IPS DF 4.7 (cell line): ENCODE measurements at regions not wholly inside any gene's neighbourhood (a gene's known extent, or its start where the extent isn't known, plus 50 kb on each side); places are given as distances from the start of the nearest gene placed in this dataset.
A peak's percentile ranks its signal among the peaks of the same experiment; 100 is the strongest.
"Not testable (repeated sequence)": the region's sequence is repeated elsewhere in the genome, so short reads cannot be mapped to it uniquely, and the experiment has no call there.

Experiments
- DNase-seq: peaks from one replicate; pipeline ENCODE4 v3.0.0-alpha.2; 2013; ENCODE audit warnings: low spot score; ENCODE audit errors: extremely low read depth

DNA sequence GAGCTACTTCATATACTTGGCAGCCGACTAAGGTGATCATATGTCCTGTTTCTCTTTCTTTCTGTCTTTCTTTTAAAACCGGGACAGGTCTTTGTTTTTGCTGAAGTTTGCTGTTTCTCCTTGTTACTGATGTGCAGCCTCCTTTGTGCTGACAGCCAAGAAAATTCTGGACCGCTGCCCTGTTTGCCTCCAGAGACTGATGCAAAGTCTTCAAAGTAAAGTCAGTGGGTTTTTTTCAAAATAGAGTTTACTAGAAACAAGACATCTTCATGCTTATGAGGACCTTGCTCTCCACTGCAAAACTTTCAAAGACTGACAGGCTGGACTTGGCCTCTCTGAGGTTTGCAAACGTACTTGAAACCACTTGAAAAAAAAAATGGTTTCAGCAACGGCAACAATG, 510.5 kb upstream of the MAP3K7 start:
- no peak for DNase-seq

DNA sequence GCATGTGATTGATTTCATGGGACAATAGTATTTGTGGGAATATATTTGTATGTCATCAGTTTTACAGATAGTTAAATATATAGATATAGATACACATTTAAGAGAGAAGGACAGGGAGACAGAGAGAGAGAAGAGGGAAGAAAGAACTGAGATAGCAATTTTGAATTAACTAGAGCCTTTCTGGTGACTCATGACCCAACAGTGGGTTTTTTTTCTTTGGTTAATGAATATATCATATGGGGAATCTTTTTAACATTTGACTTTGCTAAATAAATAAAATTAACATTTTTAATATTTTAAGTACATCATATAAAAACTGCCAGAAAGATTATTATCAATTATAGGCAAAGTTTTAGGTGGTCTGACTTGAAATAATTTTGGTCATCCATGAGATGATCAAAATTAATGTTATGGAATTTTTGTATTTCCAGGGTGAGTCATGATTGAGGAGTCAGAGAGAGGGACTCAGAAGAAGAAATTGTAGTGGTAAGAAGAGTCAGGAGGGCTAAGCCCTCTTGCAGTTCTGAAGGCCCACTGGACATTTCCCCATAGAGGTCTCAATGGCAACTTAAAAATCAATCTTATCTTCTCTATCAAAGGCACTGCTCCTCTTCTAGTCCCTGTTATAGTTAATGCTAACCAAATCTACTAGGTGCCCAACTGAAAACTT, 508.1 kb upstream of the MAP3K7 start:
- DNase-seq = no peak

DNA sequence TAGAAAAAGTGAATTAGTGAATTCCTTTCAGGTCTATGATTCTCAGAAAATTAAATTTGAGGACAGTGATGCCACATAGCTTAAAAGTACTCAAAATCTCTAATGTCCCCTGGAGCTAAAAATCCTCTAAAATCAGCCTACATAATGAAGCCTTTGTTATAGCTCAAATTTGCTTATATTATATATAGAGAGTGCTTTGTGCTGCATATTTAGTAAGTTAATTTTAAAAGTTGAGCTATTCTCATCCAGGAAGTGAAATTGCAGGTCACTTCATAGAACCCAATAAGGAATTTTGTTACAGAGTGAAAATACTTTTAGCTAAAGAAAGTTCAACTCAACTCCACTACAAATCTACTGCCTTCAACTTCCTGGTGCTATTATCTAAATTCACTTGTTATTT, 507.5 kb upstream of the MAP3K7 start:
- no peak for DNase-seq

DNA sequence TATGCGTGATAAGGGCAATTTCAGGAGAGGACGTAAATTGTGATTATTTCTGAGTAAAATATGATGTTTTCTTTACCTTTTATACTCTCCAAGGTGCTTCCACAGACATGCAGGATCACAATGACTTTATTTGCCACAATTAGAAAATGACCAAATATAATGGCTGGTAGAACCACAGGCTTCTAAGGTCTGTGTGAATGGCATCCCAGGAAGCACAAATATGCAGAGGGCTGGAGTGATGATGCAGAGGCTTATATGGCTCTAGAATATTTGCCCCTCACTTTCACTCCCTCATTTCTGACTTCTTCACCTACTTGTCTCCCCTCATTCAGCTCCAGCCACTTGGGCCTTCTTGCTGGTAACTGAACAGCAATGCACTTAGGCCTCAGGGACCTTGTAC, 502.1 kb upstream of the MAP3K7 start:
- no peak for DNase-seq

DNA sequence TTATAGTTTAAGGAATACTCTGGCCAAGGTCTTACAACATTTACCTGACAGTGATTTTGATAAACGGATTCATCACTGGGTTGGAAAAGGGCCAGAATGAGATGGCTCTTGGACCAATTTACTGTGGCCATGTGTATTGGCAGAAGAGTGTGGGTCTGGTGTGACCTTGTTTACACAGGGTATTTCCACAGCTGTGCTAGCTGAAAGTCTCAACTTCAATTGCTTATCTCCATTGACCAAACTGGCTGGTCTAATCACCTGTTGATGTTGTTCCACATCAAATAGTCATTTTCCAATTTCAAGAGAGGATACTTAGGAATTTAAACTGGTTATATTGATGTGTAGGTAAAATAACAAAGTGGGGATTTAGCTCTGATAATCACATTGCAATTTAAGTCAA, 501.6 kb upstream of the MAP3K7 start:
- no peak for DNase-seq

DNA sequence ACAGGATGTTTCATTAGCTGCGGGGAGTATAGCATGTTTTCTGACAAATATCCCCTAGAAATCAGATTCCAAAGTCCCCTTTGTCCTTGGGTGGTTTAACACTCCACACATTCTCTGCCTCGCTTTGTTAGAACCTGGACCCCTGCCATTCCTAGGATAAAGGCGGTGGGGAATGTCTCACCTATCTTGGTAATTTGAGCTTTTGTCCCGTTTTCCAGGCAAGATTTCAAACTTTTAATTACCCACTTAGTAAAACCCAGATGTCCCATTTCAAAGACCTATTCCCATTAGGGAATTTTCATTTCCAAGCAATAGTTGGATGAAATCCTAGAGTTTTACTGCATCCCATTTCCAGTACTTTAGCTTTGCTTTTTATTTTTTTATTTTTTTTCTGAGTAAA, 501.0 kb upstream of the MAP3K7 start:
- DNase-seq = peak; percentile 28

DNA sequence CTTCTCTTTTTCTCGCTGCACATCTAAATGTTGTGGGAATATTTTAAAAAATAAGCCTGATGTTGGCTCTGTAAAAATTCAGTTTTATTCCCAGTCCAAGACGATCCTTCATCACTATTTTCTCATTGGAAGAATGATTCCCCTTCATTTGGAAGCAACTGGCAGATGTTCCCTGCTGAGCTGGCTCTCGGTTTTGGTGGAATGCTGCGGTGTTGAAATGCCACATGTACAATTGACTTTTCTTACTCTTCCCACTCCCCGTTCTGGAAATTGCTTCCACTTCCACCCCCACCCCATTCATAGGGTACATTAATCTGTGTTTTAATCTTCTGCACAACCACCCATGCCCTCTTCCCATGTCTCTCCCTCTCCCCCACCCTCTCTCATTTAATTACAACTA, 496.3 kb upstream of the MAP3K7 start:
- no peak for DNase-seq

DNA sequence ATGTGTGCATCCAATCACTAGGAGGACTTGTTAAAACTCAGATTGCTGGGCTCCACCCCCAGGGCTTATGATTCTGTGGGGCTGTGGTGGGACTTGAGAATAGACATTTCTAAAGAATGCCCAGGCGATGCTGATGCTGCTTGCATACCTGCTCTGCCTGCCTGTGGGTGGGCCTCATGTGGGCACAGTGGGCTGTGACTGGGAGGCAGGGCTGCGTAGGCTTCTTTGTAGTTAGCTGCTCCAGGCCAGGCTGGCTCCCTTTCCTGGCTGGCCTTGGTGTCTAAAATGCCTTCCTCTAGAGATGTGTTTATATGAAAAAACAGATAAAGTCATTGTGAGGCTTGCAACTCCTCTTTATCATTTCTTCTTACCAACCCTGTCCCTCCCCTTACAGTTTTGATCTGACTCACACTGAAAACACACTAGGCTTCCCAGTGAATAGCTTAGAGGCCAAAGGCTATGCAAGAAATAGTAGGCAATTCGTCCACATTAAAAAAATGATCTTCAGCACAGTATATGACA, 495.5 kb upstream of the MAP3K7 start:
- DNase-seq = no peak

DNA sequence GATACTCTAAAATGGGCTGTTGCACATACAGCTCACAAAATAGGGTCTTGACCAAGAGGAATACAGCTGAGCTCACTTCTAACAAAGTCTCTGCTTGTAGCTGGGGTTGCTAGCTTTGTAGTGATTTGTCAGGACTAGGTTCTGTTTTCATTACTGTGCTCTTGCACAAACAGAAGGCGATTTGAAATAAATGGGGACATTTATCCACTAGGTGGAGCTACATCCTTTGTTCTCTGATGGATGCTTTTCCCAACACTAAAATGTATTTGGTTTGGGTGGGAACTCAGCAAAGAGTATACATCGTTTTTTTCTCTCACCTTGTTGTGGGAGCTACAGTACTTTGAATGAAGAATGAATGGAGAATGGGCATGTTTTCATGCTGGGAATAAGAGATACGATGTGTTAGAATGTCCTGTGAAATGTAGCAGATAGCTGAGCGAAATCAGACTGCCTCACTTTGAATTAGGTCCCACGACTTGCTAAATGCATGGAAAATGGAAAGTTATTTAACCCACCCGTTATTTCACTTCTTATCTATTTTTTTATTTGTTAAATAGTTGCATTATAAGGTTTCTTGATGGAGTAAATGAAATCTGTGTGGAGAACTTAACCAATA, 494.7 kb upstream of the MAP3K7 start:
- DNase-seq = peak; percentile 74

DNA sequence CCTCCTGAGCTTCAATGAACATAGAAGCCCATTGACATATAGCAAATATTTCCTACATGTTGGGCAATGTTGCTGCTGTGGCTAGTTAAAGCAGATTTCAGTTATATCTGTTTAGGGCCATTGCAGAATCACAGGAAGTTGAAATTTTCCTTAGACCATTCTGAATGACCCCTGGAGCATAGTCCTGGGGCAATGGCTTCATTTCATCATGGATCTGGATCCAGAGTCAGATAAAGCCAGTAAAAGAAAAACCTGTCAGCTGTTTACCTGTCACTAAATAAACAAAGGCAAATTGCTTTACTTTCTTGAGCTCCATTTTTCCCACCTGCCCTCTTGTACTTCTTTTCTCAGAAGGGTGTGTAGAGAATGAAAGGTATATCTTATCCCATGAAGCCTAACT, 494.0 kb upstream of the MAP3K7 start:
- DNase-seq = no peak

DNA sequence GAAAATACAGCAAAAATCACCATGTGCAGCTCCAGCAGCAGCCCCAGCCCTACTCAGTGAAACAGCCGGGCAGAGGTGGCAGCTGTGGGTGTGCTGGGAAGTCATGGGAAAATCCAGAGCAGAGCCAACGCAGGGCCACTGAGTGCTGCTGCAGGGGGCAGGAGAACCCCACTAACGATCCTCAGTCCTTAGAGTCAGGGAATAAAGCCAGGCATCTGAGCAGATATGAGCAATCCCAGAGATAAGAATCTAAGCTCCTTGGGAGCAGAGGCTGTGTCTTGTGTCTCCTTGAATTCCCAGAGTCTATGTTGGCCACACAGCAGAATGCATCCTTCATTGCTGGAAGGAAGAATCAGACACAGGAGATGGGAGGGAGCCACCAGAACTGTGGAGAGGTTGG, 493.1 kb upstream of the MAP3K7 start:
- DNase-seq = no peak

DNA sequence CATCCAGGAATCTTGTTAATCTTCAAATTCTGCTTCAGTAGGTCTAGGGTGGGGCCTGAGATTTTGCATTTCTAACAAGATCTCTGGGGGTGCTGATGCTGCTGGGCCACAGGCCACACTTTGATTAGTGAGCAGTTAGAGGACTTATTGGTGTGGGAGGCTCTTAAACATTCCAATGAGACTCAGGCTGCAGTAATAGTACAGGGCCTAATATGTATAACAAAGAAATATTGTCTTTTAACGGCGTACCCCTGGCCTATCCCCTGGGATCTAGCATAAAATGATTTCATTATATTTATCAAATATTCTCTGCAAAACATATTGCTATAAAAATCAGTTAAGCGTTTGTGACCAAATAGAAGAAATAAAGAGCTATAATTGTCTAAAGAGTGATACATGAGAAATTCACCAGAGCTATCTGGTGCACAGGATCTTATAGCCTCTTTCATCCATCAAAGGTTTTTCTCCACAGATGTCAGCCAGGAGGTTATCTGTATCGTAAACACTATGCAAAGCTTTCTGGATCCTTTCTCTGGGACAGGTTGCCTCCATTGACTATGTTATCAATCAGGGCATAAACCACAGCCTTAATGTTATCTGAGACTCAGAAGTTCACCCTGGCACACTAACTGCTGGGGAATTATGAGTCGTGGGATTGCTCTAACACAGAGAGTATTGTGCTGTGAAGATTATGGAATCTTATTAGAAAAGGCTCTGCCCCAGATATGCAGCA, 488.5 kb upstream of the MAP3K7 start:
- DNase-seq = no peak

DNA sequence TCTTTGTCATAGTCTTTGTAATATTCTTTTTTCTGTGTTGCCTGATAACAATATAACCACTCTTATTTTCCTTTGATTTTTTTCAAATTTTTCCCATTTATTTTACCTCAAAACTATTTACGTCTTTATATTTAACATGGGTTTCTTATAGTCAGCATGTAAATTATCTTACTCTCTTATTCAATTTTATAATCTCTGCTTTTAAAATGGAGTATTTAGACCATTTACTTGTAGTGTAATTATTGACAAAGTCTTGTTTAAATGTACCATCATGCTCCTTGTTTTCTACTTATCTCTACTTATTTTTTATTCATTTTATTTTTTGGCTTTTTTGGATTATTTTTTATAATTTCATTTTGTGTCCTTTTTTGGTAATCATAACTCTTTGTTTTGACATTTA, 476.5 kb upstream of the MAP3K7 start:
- DNase-seq = no peak

DNA sequence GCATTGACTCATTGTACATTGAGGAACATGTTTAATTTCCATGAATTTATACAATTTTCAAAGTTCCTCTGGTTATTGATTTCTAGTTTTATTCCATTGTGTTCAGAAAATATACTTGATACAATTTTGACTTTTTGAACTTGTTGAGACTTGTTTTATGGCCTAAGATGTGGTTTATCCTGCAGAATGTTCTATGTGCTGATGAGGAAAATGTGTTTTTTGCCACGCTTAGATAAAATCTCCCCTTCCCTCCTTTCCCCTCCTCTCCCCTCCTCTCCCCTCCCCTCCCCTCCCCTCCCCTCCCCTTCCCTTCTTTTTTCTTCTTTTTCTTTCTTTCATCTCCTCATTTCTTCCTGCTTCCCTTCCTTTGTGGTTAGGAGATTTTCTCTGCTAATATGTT, 470.8 kb upstream of the MAP3K7 start:
- DNase-seq = no peak

DNA sequence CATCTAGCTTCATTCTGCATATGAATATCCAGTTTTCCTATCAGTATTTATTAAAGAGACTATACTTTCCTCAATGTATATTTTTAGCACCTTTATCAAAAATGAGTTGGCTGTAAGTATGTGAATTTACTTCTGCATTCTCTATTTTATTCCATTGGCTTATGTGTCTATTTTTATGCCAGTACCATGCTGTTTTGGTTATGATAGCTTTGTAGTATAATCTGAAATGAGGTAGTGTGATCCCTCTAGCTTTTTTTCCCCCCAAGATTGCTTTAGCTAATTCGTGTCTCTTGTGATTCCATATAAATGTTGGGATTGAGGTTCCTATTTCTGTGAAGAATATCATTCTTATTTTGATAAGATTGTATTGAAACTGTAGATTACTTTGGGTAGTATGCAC, 469.1 kb upstream of the MAP3K7 start:
- no peak for DNase-seq

DNA sequence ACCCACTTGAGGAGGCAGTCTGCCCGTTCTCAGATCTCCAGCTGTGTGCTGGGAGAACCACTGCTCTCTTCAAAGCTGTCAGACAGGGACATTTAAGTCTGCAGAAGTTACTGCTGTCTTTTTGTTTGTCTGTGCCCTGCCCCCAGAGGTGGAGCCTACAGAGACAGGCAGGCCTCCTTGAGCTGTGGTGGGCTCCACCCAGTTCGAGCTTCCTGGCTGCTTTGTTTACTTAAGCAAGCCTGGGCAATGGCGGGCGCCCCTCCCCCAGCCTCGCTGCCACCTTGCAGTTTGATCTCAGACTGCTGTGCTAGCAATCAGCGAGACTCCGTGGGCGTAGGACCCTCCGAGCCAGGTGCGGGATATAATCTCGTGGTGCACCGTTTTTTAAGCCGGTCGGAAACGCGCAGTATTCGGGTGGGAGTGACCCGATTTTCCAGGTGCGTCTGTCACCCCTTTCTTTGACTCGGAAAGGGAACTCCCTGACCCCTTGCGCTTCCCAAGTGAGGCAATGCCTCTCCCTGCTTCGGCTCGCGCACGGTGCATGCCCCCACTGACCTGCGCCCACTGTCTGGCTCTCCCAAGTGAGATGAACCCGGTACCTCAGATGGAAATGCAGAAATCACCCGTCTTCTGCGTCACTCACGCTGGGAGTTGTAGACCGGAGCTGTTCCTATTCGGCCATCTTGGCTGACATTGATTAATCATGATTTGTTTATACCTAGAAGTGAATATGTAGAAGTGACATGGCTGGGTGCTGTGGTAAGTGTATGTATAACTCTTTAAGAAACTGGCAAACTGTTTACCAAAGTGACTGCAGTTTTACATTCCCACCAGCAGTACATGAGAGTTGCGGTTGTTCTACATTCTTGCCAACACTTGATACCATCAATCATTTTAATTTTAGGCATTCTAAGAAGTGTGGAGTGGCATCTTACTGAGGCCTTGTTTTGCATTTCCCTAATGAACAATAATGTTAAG, 465.9 kb upstream of the MAP3K7 start:
- DNase-seq = not testable (repeated sequence)

DNA sequence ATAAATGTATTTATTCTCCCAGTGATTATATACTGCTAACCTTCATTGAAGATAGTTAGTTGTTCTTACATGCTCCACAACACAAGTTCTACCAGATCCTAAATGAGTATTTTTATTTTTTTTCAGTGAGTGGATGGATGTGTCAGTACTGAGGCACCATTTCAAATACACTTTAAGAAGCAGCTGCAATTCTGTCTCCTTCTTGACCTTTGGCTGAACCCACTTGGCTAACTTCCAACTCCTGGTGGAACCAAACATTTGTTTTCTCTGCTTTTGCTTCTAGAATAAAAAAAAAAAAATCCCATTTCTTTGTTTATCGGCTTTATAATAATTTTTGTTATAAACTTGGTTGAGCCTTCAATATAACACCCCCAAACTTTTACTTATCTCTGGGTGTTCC, 458.3 kb upstream of the MAP3K7 start:
- no peak for DNase-seq

DNA sequence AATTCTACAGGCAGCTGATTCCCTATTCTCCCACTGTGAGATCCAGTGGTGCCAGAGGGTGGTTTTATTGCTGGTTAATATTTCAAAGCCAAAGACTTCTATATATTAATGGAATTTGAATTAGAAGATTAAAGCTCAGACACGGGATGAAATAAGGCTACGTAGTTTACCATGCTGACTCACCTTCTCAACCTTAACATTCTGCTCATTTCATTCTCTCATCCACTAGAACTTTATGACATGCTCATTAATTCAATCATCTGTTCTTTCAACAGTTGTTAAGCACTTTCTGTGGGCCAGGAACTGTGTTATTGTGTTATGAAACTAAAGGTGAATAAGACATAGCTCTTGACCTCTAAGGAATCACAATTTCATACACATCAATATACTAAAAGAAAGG, 456.9 kb upstream of the MAP3K7 start:
- no peak for DNase-seq

DNA sequence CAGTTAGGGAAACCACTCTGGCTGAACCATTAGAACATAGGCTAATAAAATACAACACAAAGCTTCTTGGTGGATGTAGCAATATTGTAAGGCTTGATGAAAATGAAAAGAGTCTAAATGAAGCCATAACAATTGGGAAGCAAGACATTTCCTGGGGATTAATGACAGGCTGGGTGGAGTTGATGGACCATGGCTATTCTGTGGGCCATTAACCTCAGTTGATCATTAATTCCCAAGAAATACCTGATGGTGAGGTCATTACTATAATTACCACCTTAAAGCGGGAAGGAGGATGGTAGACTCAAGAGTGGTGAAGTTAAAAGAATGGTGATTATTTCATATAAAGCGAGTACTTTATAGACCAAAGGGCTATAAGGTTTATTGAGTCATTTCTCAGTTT, 455.8 kb upstream of the MAP3K7 start:
- no peak for DNase-seq

DNA sequence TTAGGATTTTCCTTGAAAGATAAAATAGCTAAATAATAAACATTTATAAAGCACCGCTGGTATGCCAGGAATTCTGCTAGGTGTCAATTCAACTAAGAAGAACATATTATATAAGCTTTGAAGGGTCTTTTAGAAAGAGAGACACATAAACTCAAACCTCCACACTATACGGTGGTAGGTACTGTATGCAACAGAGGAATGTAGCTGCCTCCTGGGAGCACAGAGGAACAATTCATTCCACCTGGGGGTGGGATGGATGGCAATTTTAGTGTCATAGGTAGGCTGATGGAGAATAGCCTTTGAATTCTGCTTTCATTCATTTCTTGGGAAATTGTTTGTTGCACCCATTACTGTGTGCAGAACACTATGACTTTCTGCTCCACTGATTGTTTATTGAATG, 447.1 kb upstream of the MAP3K7 start:
- no peak for DNase-seq

DNA sequence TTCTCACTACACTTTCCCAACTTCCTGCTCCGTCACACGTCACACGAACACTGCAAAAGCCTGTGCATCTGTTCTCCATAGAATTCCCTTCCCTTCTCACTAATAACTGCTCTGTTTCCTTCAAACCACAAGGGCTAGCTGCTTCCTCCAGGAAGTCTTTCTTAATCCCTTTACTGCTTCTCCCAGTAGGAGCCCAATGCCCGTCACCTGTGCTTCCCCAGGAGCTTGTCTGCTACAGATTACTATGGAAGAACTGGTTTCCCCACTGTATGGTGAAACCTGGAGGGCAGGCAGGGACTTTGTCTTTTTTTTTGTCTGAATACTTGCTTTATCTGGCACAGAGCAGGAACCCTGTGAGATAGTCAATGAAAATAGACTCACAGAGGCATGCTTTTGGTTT, 444.7 kb upstream of the MAP3K7 start:
- DNase-seq = no peak

DNA sequence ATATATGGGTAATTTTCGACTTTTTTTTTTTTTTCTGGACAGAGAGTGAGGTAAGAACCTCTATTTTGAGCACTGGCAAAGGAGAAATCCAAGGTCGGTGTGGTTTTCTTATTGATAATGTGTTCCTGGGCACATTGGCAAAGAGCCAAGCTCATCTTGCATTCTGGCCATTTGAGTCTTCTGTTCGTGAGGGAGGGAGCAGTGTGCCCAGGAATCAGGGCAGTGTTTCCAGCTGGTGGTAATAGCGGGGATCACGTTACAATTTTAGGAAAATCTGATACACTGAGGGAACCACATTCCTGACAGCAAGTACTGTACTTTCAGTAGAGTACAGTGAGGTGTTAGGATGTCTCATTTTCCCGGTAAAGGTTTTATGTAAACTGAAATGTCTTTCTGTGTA, 442.3 kb upstream of the MAP3K7 start:
- no peak for DNase-seq
